HuH-7 (cell line): ENCODE measurements at regions not wholly inside any gene's neighbourhood (a gene's known extent, or its start where the extent isn't known, plus 50 kb on each side); places are given as distances from the start of the nearest gene placed in this dataset.
"Not testable (repeated sequence)": the region's sequence is repeated elsewhere in the genome, so short reads cannot be mapped to it uniquely, and the experiment has no call there.

Experiments
- DNase-seq: peaks from one replicate; pipeline ENCODE4 v3.0.0; 2011; ENCODE audit warnings: low spot score

- no peak for DNase-seq
Observed at GRCh38 chr2:161068670-161069069, 91.6 kb upstream of the TANK start.

- DNase-seq, result no peak
Observed at GRCh38 chr2:161070693-161071479, 89.3 kb upstream of the TANK start.

GRCh38 chr2:161072436-161072835, 87.8 kb upstream of the TANK start:
- not testable (repeated sequence) for DNase-seq

- no peak for DNase-seq
Observed at GRCh38 chr2:161075701-161076100, 84.5 kb upstream of the TANK start.

GRCh38 chr2:161076936-161077335, 83.3 kb upstream of the TANK start:
- no peak for DNase-seq

GRCh38 chr2:161077367-161078210, 82.6 kb upstream of the TANK start:
- no peak for DNase-seq

- DNase-seq, result no peak
Observed at GRCh38 chr2:161078211-161078539, 82.1 kb upstream of the TANK start.

GRCh38 chr2:161085149-161085548, 75.1 kb upstream of the TANK start:
- no peak for DNase-seq

GRCh38 chr2:161088658-161089350, 71.4 kb upstream of the TANK start:
- DNase-seq, result no peak

- DNase-seq, result no peak
Observed at GRCh38 chr2:161090411-161090810, 69.8 kb upstream of the TANK start.

- no peak for DNase-seq
Observed at GRCh38 chr2:161095314-161095713, 64.9 kb upstream of the TANK start.

- DNase-seq, result no peak
Observed at GRCh38 chr2:161096336-161096735, 63.9 kb upstream of the TANK start.

- DNase-seq, result no peak
Observed at GRCh38 chr2:161097157-161097556, 63.1 kb upstream of the TANK start.

GRCh38 chr2:161100211-161100895, 59.9 kb upstream of the TANK start:
- no peak for DNase-seq

- DNase-seq, result no peak
Observed at GRCh38 chr2:161101406-161101805, 58.8 kb upstream of the TANK start.

- no peak for DNase-seq
Observed at GRCh38 chr2:161102770-161103450, 57.3 kb upstream of the TANK start.

GRCh38 chr2:161103451-161103831, 56.8 kb upstream of the TANK start:
- DNase-seq, result no peak

GRCh38 chr2:161104054-161104553, 56.1 kb upstream of the TANK start:
- DNase-seq, result no peak

GRCh38 chr2:161107265-161107664, 53.0 kb upstream of the TANK start:
- DNase-seq, result no peak
